IPS DF 6.9 (cell line): ENCODE measurements at regions not wholly inside any gene's neighbourhood (a gene's known extent, or its start where the extent isn't known, plus 50 kb on each side); places are given as distances from the start of the nearest gene placed in this dataset.

Experiments used
- DNase-seq: peaks from one replicate; pipeline ENCODE4 v3.0.0-alpha.2; 2013; ENCODE audit warnings: low read depth, low spot score
- H3K27ac ChIP-seq: one replicate; pipeline ENCODE4 v1.5.1; 2013; ENCODE audit warnings: low read length, control low read depth
- H3K27me3 ChIP-seq: 2 replicates; pipeline ENCODE4 v1.6.1; 2013; ENCODE audit warnings: mild to moderate bottlenecking, low read length; ENCODE audit not compliant: control insufficient read depth, insufficient read depth
- H3K36me3 ChIP-seq: 2 replicates; pipeline ENCODE4 v1.6.1; 2013; ENCODE audit warnings: low read length; ENCODE audit not compliant: control insufficient read depth, insufficient read depth
- H3K4me1 ChIP-seq: 2 replicates; pipeline ENCODE4 v1.6.1; 2013; ENCODE audit warnings: low read length; ENCODE audit not compliant: control insufficient read depth, insufficient read depth
- H3K4me3 ChIP-seq: 2 replicates; pipeline ENCODE4 v1.5.1; 2013; ENCODE audit warnings: mild to moderate bottlenecking, low read length
- H3K9me3 ChIP-seq: 2 replicates; pipeline ENCODE4 v1.6.1; 2013; ENCODE audit warnings: low read length, inconsistent platforms; ENCODE audit not compliant: control insufficient read depth, insufficient read depth
- WGBS: extraction: QIAGEN DNeasy Blood & Tissue Kit; methylation state at CpG from one replicate; pipeline ENCODE4 v1.1.7; 2013; ENCODE audit warnings: mixed read lengths, missing lambda C conversion rate; ENCODE audit not compliant: insufficient read length, insufficient coverage; 5-methylcytosine and 5-hydroxymethylcytosine counted together

- WGBS = no CpG with 5 or more reads among the region's 12 CpGs
Measured at GRCh38 chr18:47747260-47747795, 183.1 kb downstream of the SMAD2 start.

DNA sequence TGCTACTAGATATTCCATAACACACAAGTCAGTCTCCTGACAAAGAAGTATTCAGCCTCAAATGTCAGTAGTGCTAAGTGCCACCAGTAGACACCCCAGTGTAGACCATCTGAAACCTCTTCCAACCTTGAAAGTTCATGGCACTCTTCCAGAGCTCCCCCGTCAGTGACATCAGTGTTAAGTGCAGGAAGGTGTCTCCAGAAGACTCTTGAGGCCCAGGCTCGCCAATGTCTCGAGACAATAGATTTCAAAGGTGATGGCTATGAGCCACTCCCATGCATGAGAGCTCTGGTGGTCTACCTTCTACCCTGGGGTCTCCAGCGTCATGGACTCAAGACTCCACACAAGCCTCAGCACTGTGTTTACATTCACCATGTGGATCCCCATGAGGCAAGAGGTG is 183.8 kb downstream of the SMAD2 start:
- Histone ChIP-seq H3K27me3 (no peaks in the 10 kb centered on the region), H3K4me1 (no peaks in the 10 kb centered on the region), H3K36me3 (no peaks in the 10 kb centered on the region), H3K9me3 (no peaks in the 10 kb centered on the region), H3K27ac (no peak overlapping the region), H3K4me3 (no peak overlapping the region)
- DNase-seq = no peak
- no CpG with 5 or more reads among the region's 4 CpGs for WGBS

More at GRCh38 chr18:47747260-47747795, 183.1 kb downstream of the SMAD2 start:
- no peak overlapping the region for H3K4me3 ChIP-seq
- H3K9me3 ChIP-seq = no peaks in the 10 kb centered on the region
- no peaks in the 10 kb centered on the region for H3K4me1 ChIP-seq
- no peak overlapping the region for H3K27ac ChIP-seq
- DNase-seq = no peak
- no peaks in the 10 kb centered on the region for H3K27me3 ChIP-seq
- no peaks in the 10 kb centered on the region for H3K36me3 ChIP-seq

DNA sequence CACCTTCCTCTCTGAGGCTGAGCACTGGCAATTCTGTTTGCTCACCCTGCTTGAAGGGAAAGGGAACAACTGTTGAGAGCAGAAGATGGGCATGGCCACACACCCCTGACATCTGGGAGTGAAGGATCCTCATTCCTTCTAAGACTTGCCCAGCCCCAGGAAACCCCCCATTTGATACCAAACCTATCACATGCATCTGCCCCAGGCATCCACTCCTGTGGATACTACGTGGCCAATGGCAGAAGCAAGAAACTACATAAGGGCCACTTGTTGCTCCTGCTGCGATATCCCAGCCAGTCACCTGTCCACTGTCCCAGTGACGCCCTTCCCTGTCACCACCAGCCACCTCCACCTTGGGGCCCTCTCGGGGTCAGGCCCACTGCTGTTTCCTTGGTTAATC is 185.2 kb downstream of the SMAD2 start:
- Histone ChIP-seq H3K36me3 (no peaks in the 10 kb centered on the region), H3K27me3 (no peaks in the 10 kb centered on the region), H3K4me3 (no peak overlapping the region), H3K9me3 (no peaks in the 10 kb centered on the region), H3K27ac (no peak overlapping the region), H3K4me1 (no peaks in the 10 kb centered on the region)
- WGBS = no CpG with 5 or more reads among the region's 4 CpGs
- no peak for DNase-seq

- DNase-seq = no peak
- H3K4me1 ChIP-seq = no peaks in the 10 kb centered on the region
- WGBS = no CpG with 5 or more reads among the region's 4 CpGs
- no peak overlapping the region for H3K4me3 ChIP-seq
- H3K27ac ChIP-seq = no peak overlapping the region
- no peaks in the 10 kb centered on the region for H3K27me3 ChIP-seq
- no peaks in the 10 kb centered on the region for H3K36me3 ChIP-seq
- no peaks in the 10 kb centered on the region for H3K9me3 ChIP-seq
Measured at GRCh38 chr18:47737956-47738355, 192.5 kb downstream of the SMAD2 start.

DNA sequence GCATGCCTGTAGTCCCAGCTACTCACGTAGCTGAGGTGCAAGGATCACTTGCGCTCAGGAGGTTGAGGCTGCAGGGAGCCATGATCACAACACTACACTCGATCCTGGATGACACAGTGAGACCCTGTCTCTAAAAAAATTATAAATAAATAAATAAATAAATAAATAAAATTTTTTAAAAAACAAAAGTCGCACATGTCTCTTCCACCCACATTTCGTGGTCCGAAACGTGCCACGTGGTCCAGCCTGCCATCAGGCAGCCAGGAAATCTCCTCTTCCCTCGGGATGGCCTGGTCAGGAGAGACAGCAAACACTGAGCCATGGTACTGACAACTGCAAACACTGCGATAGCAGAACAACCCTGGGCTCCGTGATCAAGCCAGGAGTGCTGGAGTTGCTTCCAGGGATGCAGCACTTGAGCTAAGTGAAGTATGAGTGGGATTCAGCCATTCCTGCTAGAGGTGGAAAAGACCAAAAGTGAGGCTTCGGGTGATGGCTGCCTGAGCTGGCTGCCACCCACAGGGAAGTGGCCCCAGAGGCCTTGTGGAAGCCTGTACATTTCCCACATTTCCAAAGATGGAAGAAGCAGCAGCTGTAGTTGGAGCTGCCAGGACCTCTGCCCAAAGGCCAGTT is 193.1 kb downstream of the SMAD2 start:
- no peak for DNase-seq
- no peaks in the 10 kb centered on the region for H3K9me3 ChIP-seq
- H3K36me3 ChIP-seq = no peaks in the 10 kb centered on the region
- no CpG with 5 or more reads among the region's 12 CpGs for WGBS
- no peaks in the 10 kb centered on the region for H3K27me3 ChIP-seq
- H3K4me3 ChIP-seq = no peak overlapping the region
- H3K27ac ChIP-seq = no peak overlapping the region
- H3K4me1 ChIP-seq = no peaks in the 10 kb centered on the region

DNA sequence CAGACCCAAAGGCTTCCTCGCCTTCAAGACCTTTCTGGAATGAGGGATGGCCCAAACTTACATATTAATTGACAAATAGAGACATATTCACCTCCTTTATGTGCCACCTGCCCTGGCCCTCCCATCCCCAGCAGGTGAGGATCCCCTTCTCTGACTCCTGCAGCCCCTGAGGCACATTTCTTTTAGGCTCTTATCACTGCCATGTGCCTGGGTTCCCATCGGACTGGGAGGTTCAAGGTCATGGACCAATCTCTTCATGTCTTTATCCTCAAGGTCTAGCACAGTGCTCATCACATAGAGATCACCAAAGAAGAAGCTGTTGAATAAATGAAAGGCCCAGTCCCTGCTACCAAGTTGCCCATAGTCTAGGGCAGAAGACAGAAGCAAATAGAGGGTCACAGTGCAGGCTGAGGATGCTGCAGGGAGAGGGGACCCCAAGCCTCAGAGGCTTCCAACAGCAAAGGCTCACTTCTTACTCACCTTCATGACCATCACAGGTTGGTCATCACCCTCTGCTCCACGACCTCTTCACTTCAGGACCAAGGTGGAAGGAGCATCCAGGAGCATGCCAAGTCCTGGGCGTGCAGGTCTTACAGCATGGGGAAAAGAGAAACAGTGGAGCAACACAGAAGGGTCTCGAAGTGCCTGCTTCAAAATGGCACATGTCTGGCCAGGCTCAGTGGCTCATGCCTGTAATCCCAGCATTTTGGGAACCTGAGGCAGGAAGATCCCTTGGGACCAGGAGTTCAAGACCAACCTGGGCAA is 193.9 kb downstream of the SMAD2 start:
- Histone ChIP-seq H3K4me1 (no peaks in the 10 kb centered on the region), H3K36me3 (no peaks in the 10 kb centered on the region), H3K27ac (no peak overlapping the region), H3K4me3 (no peak overlapping the region), H3K27me3 (no peaks in the 10 kb centered on the region), H3K9me3 (no peaks in the 10 kb centered on the region)
- DNase-seq = no peak
- WGBS = no CpG with 5 or more reads among the region's 5 CpGs

GRCh38 chr18:47735041-47735702 is 195.3 kb downstream of the SMAD2 start:
- H3K9me3 ChIP-seq = no peaks in the 10 kb centered on the region
- no peak for DNase-seq
- H3K4me3 ChIP-seq = no peak overlapping the region
- H3K36me3 ChIP-seq = no peaks in the 10 kb centered on the region
- no CpG with 5 or more reads among the region's 8 CpGs for whole genome bisulfite sequencing
- no peaks in the 10 kb centered on the region for H3K4me1 ChIP-seq
- H3K27ac ChIP-seq = no peak overlapping the region
- H3K27me3 ChIP-seq = no peaks in the 10 kb centered on the region

GRCh38 chr18:47731276-47731675 is 199.2 kb downstream of the SMAD2 start:
- H3K36me3 ChIP-seq = no peaks in the 10 kb centered on the region
- DNase-seq = no peak
- H3K9me3 ChIP-seq = no peaks in the 10 kb centered on the region
- H3K4me1 ChIP-seq = no peaks in the 10 kb centered on the region
- WGBS = no CpG with 5 or more reads among the region's 5 CpGs
- H3K27me3 ChIP-seq = no peaks in the 10 kb centered on the region
- H3K27ac ChIP-seq = no peak overlapping the region
- H3K4me3 ChIP-seq = no peak overlapping the region

- no peak for DNase-seq
- no peak overlapping the region for H3K4me3 ChIP-seq
- H3K4me1 ChIP-seq = no peaks in the 10 kb centered on the region
- no peak overlapping the region for H3K27ac ChIP-seq
- WGBS = no CpG with 5 or more reads among the region's 5 CpGs
- H3K27me3 ChIP-seq = no peaks in the 10 kb centered on the region
- H3K9me3 ChIP-seq = no peaks in the 10 kb centered on the region
- no peaks in the 10 kb centered on the region for H3K36me3 ChIP-seq
Measured at GRCh38 chr18:47730795-47731194, 199.7 kb downstream of the SMAD2 start.

GRCh38 chr18:47729356-47729755 is 201.1 kb downstream of the SMAD2 start:
- H3K36me3 ChIP-seq = no peaks in the 10 kb centered on the region
- DNase-seq = no peak
- no CpG with 5 or more reads among the region's 6 CpGs for WGBS

More at GRCh38 chr18:47729356-47729755, 201.1 kb downstream of the SMAD2 start:
- no peak overlapping the region; the same call in 1 of the 2 replicates for H3K4me3 ChIP-seq
- no peaks in the 10 kb centered on the region for H3K4me1 ChIP-seq
- H3K9me3 ChIP-seq = no peaks in the 10 kb centered on the region
- no peaks in the 10 kb centered on the region for H3K27me3 ChIP-seq
- no peak overlapping the region for H3K27ac ChIP-seq
